K562 (cell line): ENCODE measurements at regions not wholly inside any gene's neighbourhood (a gene's known extent, or its start where the extent isn't known, plus 50 kb on each side); places are given as distances from the start of the nearest gene placed in this dataset.

Experiments
- ATAC-seq: fragments of 200-7000 bp; cut with Tn5 transposase; 3 replicates; pipeline ENCODE4 v1.9.1; 2020; ENCODE audit warnings: moderate library complexity
- BruUV-seq: library from RNA; stranded (reverse); fragments of 400-500 nt; replicated peaks from 2 replicates; lab custom pipeline; 2021; lab: Mats Ljungman, UMichigan
- CTCF ChIA-PET: fragments of 300-600 bp; formaldehyde crosslinking; extraction: SDS; loops from one replicate; lab custom pipeline; 2021; ENCODE audit warnings: low intra/inter-chr PET ratio; lab: Yijun Ruan, JAX
- POLR2A ChIA-PET: fragments of 300-600, 350-650 bp; sonication (Branson Sonifier 250); formaldehyde crosslinking; extraction: SDS; loops from one replicate; lab custom pipeline; 2021; ENCODE audit warnings: antibody characterized with exemption, inconsistent platforms; lab: Yijun Ruan, JAX
- DNase-seq, 4 experiments: peaks; one replicate each; pipeline versions ENCODE4 v3.0.0 to v3.0.0-alpha.2; 2011 to 2018; ENCODE audit warnings: low spot score in 3 of 4, mixed read lengths in 3 of 4; ENCODE audit errors: extremely low read depth in 1 of 4
- FAIRE-seq: peaks from 2 replicates; lab custom pipeline; 2011; peaks lifted over from hg19 to GRCh38; lab: Jason Lieb, UNC
- H2AFZ ChIP-seq: 2 replicates; pipeline ENCODE4 v1.6.0; 2011; ENCODE audit warnings: low read depth, low read length, control low read depth, inconsistent platforms
- H3K27ac ChIP-seq: fragments of 200-600 bp; 3 replicates; pipeline ENCODE4 v1.8.0; 2011; ENCODE audit warnings: low read depth, mild to moderate bottlenecking, control low read depth, inconsistent platforms, low read length, moderate library complexity, mixed read lengths; ENCODE audit errors: extremely low read depth
- H3K27me3 ChIP-seq, 2 experiments: fragments of 300-600 bp in 1 of 2; 2 replicates in 1 of 2; 3 replicates in 1 of 2; pipeline versions ENCODE4 v1.6.0 to v1.8.0; 2011; ENCODE audit warnings: inconsistent platforms in 2 of 2, low read length in 2 of 2, mild to moderate bottlenecking in 1 of 2, mixed read lengths in 1 of 2, moderate library complexity in 1 of 2; ENCODE audit not compliant: control insufficient read depth in 2 of 2, insufficient read depth in 2 of 2
- H3K36me3 ChIP-seq: fragments of 300-600 bp; 3 replicates; pipeline ENCODE4 v1.8.0; 2011; ENCODE audit warnings: mild to moderate bottlenecking, low read length, inconsistent platforms; ENCODE audit not compliant: control insufficient read depth, insufficient read depth
- H3K4me1 ChIP-seq, 2 experiments: fragments of 200-600 bp in 1 of 2; replicated peaks in 1 of 2; 2 replicates in 1 of 2; 3 replicates in 1 of 2; pipeline versions ENCODE4 v1.5.1 to v1.8.0; 2011; ENCODE audit warnings: inconsistent platforms in 2 of 2, low read length in 2 of 2, mild to moderate bottlenecking in 1 of 2, mixed read lengths in 1 of 2, moderate library complexity in 1 of 2; ENCODE audit not compliant: control insufficient read depth in 2 of 2, insufficient read depth in 2 of 2
- H3K4me2 ChIP-seq: 2 replicates; pipeline ENCODE4 v1.6.1; 2011; ENCODE audit warnings: low read length, control low read depth, inconsistent platforms, mixed read lengths; ENCODE audit not compliant: insufficient read depth
- H3K4me3 ChIP-seq: fragments of 200-600 bp; sonication (generic), shearing (Covaris generic); 2 replicates; pipeline ENCODE4 v1.5.1; 2016; ENCODE audit warnings: control low read depth, inconsistent platforms
- H3K79me2 ChIP-seq: fragments of 200-600 bp; 3 replicates; pipeline ENCODE4 v1.8.0; 2011; ENCODE audit warnings: low read length, inconsistent platforms; ENCODE audit not compliant: control insufficient read depth, insufficient read depth
- H3K9ac ChIP-seq, 2 experiments: 2 replicates each; pipeline versions ENCODE4 v1.6.0 to v1.6.1; 2011; ENCODE audit warnings: low read depth in 2 of 2, low read length in 2 of 2, control low read depth in 1 of 2, inconsistent platforms in 1 of 2, mild to moderate bottlenecking in 1 of 2, mixed read lengths in 1 of 2; ENCODE audit not compliant: insufficient read depth in 1 of 2
- H3K9me1 ChIP-seq: one replicate; pipeline ENCODE4 v1.6.0; 2011; ENCODE audit warnings: inconsistent platforms, mild to moderate bottlenecking, low read length, moderate library complexity; ENCODE audit not compliant: control insufficient read depth, insufficient read depth
- H3K9me3 ChIP-seq: replicated peaks from 2 replicates; pipeline ENCODE4 v1.5.1; 2011; ENCODE audit warnings: low read depth, low read length, inconsistent platforms; ENCODE audit not compliant: control insufficient read depth, insufficient read depth
- H4K20me1 ChIP-seq: replicated peaks from 2 replicates; pipeline ENCODE4 v1.6.1; 2011; ENCODE audit warnings: low read length, inconsistent platforms, mixed read lengths; ENCODE audit not compliant: control insufficient read depth, insufficient read depth
- BRD9 ChIP-seq: fragments of 450-650 bp; IDR thresholded peaks from 2 replicates; pipeline ENCODE4 v1.6.1; 2018; ENCODE audit warnings: low read depth; ENCODE audit not compliant: partially characterized antibody
- DNMT1 ChIP-seq: fragments of 450-650 bp; IDR thresholded peaks from 2 replicates; pipeline ENCODE4 v1.6.1; 2016; ENCODE audit warnings: antibody characterized with exemption, mild to moderate bottlenecking
- HINFP ChIP-seq: fragments of 450-650 bp; conservative IDR thresholded peaks from 2 replicates; pipeline ENCODE4 v1.6.1; 2016; ENCODE audit warnings: missing genetic modification characterization, low read depth, mild to moderate bottlenecking, control low read depth, missing compliant biosample characterization
- PATZ1 ChIP-seq: fragments of 250-450 bp; sonication (Bioruptor Pico); IDR thresholded peaks from 2 replicates; pipeline ENCODE4 v1.5.0; 2020; ENCODE audit warnings: mild to moderate bottlenecking, borderline replicate concordance
- RBM14 ChIP-seq: fragments of 200-400 bp; formaldehyde crosslinking; IDR thresholded peaks from 2 replicates; pipeline ENCODE4 v1.6.1; 2018; ENCODE audit warnings: low read depth, mild to moderate bottlenecking, low read length, moderate library complexity, borderline replicate concordance; ENCODE audit not compliant: insufficient read depth
- SETDB1 ChIP-seq: IDR thresholded peaks from one replicate; pipeline ENCODE4 v1.6.1; 2012; ENCODE audit warnings: low read length, control low read depth, inconsistent platforms
- SRSF7 ChIP-seq: fragments of 200-400 bp; formaldehyde crosslinking; optimal IDR thresholded peaks from 2 replicates; pipeline ENCODE3; 2017; ENCODE audit warnings: mild to moderate bottlenecking, low read depth, low read length
- THRAP3 ChIP-seq: fragments of 450-650 bp; IDR thresholded peaks from 2 replicates; pipeline ENCODE4 v1.6.1; 2016; ENCODE audit warnings: mild to moderate bottlenecking, inconsistent platforms, borderline replicate concordance
- ZBTB17 ChIP-seq: fragments of 450-650 bp; formaldehyde crosslinking; IDR thresholded peaks from 2 replicates; pipeline ENCODE4 v1.4.0; 2020; ENCODE audit warnings: mild to moderate bottlenecking
- WGBS: fragments of 100-300 bp; shearing (Covaris generic); methylation state at CpG from one replicate; pipeline ENCODE4 v1.1.6; 2016; ENCODE audit warnings: low coverage, mixed read lengths; ENCODE audit not compliant: insufficient coverage; ENCODE audit errors: missing lambda C conversion rate; 5-methylcytosine and 5-hydroxymethylcytosine counted together
- in situ Hi-C: fragments of 300-500 bp; cut with MboI; formaldehyde crosslinking; loops from 4 replicates; pipeline ENCODE4 v1.15.0; 2018; ENCODE audit warnings: inconsistent platforms, mixed read lengths
- intact Hi-C: fragments of 100-400 bp; cut with micrococcal nuclease; formaldehyde crosslinking; loops from 2 replicates; pipeline ENCODE4 v1.14.2; 2022
- TF ChIP-seq, protein P1 (sequence below): fragments of 250-450 bp; sonication (Bioruptor Pico); IDR thresholded peaks from 2 replicates; pipeline ENCODE4 v1.8.0; 2021; ENCODE audit warnings: borderline replicate concordance, mild to moderate bottlenecking, moderate library complexity; ENCODE audit not compliant: poor library complexity, severe bottlenecking
- TF ChIP-seq, protein P2 (sequence below): sonication (generic); formaldehyde crosslinking; IDR thresholded peaks from 2 replicates; pipeline ENCODE4 v1.8.0; 2022; ENCODE audit warnings: missing genetic modification reagents, mild to moderate bottlenecking, borderline replicate concordance

- 0% methylated on average over 1 of the region's 1 CpG for WGBS
- no peaks in the 10 kb centered on the region for H3K9me1 ChIP-seq
- H3K4me2 ChIP-seq: no peak overlapping the region
- TF ChIP-seq ZBTB17 (CRISPR knock-in tag) (no peak), RBM14 (no peak), HINFP (tag) (no peak), DNMT1 (no peak), SETDB1 (no peak), THRAP3 (no peak), BRD9 (no peak), PATZ1 (CRISPR knock-in tag) (no peak), SRSF7 (no peak)
- TF ChIP-seq, protein P1, sequence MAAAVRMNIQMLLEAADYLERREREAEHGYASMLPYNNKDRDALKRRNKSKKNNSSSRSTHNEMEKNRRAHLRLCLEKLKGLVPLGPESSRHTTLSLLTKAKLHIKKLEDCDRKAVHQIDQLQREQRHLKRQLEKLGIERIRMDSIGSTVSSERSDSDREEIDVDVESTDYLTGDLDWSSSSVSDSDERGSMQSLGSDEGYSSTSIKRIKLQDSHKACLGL (CRISPR knock-in tag): no peak
- TF ChIP-seq, protein P2, sequence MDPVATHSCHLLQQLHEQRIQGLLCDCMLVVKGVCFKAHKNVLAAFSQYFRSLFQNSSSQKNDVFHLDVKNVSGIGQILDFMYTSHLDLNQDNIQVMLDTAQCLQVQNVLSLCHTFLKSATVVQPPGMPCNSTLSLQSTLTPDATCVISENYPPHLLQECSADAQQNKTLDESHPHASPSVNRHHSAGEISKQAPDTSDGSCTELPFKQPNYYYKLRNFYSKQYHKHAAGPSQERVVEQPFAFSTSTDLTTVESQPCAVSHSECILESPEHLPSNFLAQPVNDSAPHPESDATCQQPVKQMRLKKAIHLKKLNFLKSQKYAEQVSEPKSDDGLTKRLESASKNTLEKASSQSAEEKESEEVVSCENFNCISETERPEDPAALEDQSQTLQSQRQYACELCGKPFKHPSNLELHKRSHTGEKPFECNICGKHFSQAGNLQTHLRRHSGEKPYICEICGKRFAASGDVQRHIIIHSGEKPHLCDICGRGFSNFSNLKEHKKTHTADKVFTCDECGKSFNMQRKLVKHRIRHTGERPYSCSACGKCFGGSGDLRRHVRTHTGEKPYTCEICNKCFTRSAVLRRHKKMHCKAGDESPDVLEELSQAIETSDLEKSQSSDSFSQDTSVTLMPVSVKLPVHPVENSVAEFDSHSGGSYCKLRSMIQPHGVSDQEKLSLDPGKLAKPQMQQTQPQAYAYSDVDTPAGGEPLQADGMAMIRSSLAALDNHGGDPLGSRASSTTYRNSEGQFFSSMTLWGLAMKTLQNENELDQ (CRISPR knock-in tag): no peak
- TF ChIP-seq, all 486 proteins: peak for 0
- H3K79me2 ChIP-seq: no peaks in the 10 kb centered on the region
- no peak for DNase-seq
- H3K9me3 ChIP-seq: no peaks in the 10 kb centered on the region
- no peaks in the 10 kb centered on the region for H3K4me1 ChIP-seq
- no peak for FAIRE-seq
- no peak overlapping the region for H3K9ac ChIP-seq
- CTCF ChIA-PET: no interaction called here
- H2AFZ ChIP-seq: no peak overlapping the region
- intact Hi-C loops (no loop called here), in situ Hi-C loops (no loop called here)
- ATAC-seq: no peak
- no peak overlapping the region for H3K27ac ChIP-seq
- no TSS peak for BruUV-seq
- POLR2A ChIA-PET: no interaction called here
- H3K4me3 ChIP-seq: no peak overlapping the region
- H3K36me3 ChIP-seq: no peaks in the 10 kb centered on the region
- no peaks in the 10 kb centered on the region for H3K27me3 ChIP-seq
- H4K20me1 ChIP-seq: no peaks in the 10 kb centered on the region
These were observed 607.4 kb downstream of the PKHD1 start for GRCh38 chr6:51480040-51480439.
